Keratinocyte (primary cell): ENCODE measurements at regions not wholly inside any gene's neighbourhood (a gene's known extent, or its start where the extent isn't known, plus 50 kb on each side); places are given as distances from the start of the nearest gene placed in this dataset.

Source experiments
- DNase-seq: peaks from one replicate; pipeline ENCODE4 v3.0.0-alpha.2; 2011; ENCODE audit warnings: low read depth, missing footprints, low spot score
- FAIRE-seq: peaks from 2 replicates; lab custom pipeline; 2011; peaks lifted over from hg19 to GRCh38; lab: Jason Lieb, UNC
- H2AFZ ChIP-seq: 2 replicates; pipeline ENCODE4 v1.6.0; 2012; ENCODE audit warnings: low read length, control low read depth, inconsistent platforms; ENCODE audit not compliant: control insufficient read depth
- H3K27ac ChIP-seq: 2 replicates; pipeline ENCODE4 v1.5.1; 2011; ENCODE audit warnings: low read length; ENCODE audit not compliant: control insufficient read depth, insufficient read depth
- H3K27me3 ChIP-seq: 3 replicates; pipeline ENCODE4 v1.6.0; 2011; ENCODE audit warnings: low read length; ENCODE audit not compliant: control insufficient read depth, insufficient read depth; ENCODE audit errors: extremely low read depth
- H3K36me3 ChIP-seq, 2 experiments: 2 replicates in 1 of 2; 3 replicates in 1 of 2; pipeline ENCODE4 v1.5.1; 2011; ENCODE audit warnings: low read length in 2 of 2, mild to moderate bottlenecking in 1 of 2; ENCODE audit not compliant: control insufficient read depth in 2 of 2, insufficient read depth in 2 of 2; ENCODE audit errors: extremely low read depth in 1 of 2
- H3K4me1 ChIP-seq: 3 replicates; pipeline ENCODE4 v1.5.1; 2011; ENCODE audit warnings: low read length; ENCODE audit not compliant: control insufficient read depth, insufficient read depth; ENCODE audit errors: extremely low read depth
- H3K4me2 ChIP-seq: 3 replicates; pipeline ENCODE4 v1.6.0; 2011; ENCODE audit warnings: low read depth, low read length; ENCODE audit not compliant: control insufficient read depth, insufficient read depth; ENCODE audit errors: extremely low read depth
- H3K4me3 ChIP-seq, 3 experiments: fragments of 200-600 bp in 1 of 3; sonication (generic) in 1 of 3; 2 replicates in 2 of 3; 3 replicates in 1 of 3; pipeline ENCODE4 v1.5.1; 2011 to 2016; ENCODE audit warnings: low read length in 3 of 3, mild to moderate bottlenecking in 3 of 3, control low read depth in 2 of 3, inconsistent platforms in 1 of 3, low read depth in 1 of 3, mixed read lengths in 1 of 3, mixed run types in 1 of 3, moderate library complexity in 1 of 3; ENCODE audit not compliant: control insufficient read depth in 2 of 3, insufficient read depth in 2 of 3; ENCODE audit errors: extremely low read depth in 1 of 3
- H3K79me2 ChIP-seq: 2 replicates; pipeline ENCODE4 v1.6.0; 2012; ENCODE audit warnings: low read length; ENCODE audit not compliant: control insufficient read depth, insufficient read depth
- H3K9ac ChIP-seq: 3 replicates; pipeline ENCODE4 v1.6.0; 2011; ENCODE audit warnings: low read length; ENCODE audit not compliant: control insufficient read depth, insufficient read depth; ENCODE audit errors: extremely low read depth
- H3K9me1 ChIP-seq: 3 replicates; pipeline ENCODE4 v1.6.0; 2011; ENCODE audit warnings: low read length; ENCODE audit not compliant: control insufficient read depth, insufficient read depth; ENCODE audit errors: extremely low read depth
- H3K9me3 ChIP-seq: 2 replicates; pipeline ENCODE4 v1.5.1; 2012; ENCODE audit warnings: low read depth, low read length; ENCODE audit not compliant: control insufficient read depth
- H4K20me1 ChIP-seq: 3 replicates; pipeline ENCODE4 v1.6.0; 2011; ENCODE audit warnings: low read length; ENCODE audit not compliant: control insufficient read depth, insufficient read depth; ENCODE audit errors: extremely low read depth
- CTCF ChIP-seq, 3 experiments: IDR thresholded peaks in 1 of 3; conservative IDR thresholded peaks in 1 of 3; optimal IDR thresholded peaks in 1 of 3; 2 replicates in 2 of 3; 3 replicates in 1 of 3; pipeline versions ENCODE3 to v1.5.1; 2011; ENCODE audit warnings: low read length in 3 of 3, mild to moderate bottlenecking in 3 of 3, moderate library complexity in 2 of 3, control low read depth in 1 of 3, inconsistent platforms in 1 of 3; ENCODE audit not compliant: insufficient read depth in 2 of 3; ENCODE audit errors: extremely low read depth in 1 of 3
- EZH2 ChIP-seq: IDR thresholded peaks from one replicate; pipeline ENCODE4 v1.6.1; 2012; ENCODE audit warnings: inconsistent platforms, mild to moderate bottlenecking, low read length, moderate library complexity
- dilution Hi-C: fragments of 300-500 bp; cut with MboI; formaldehyde crosslinking; loops from one replicate; pipeline ENCODE4 v1.7.0; 2020; ENCODE audit warnings: low sequenced_read_pairs; ENCODE audit not compliant: extremely low pct_ligation_motif_present

GRCh38 chr11:11020219-11020726 lies 162.4 kb upstream of the ZBED5 start:
- DNase-seq: no peak
- H3K9me1 ChIP-seq: no peaks in the 10 kb centered on the region
- no peaks in the 10 kb centered on the region for H4K20me1 ChIP-seq
- peaks cover 3% of the 10 kb centered on the region for H3K4me1 ChIP-seq
- TF ChIP-seq CTCF (optimal IDR thresholded peaks at IDR 0.05 in 1 of 3, IDR thresholded peaks at IDR 0.05 in 1 of 3, conservative IDR thresholded peaks at IDR 0.05 in 1 of 3; ENCODE audit: extremely low read depth in 1 of 3, insufficient read depth in 2 of 3, low read length in 3 of 3): no peak
- TF ChIP-seq EZH2: no peak
- H3K79me2 ChIP-seq: no peaks in the 10 kb centered on the region
- FAIRE-seq: no peak
- H3K4me3 ChIP-seq: no peak overlapping the region
- dilution Hi-C loops: no loop called here
- no peak overlapping the region for H3K27ac ChIP-seq
- no peak overlapping the region for H3K4me2 ChIP-seq
- no peaks in the 10 kb centered on the region for H3K27me3 ChIP-seq
- H3K36me3 ChIP-seq: no peaks in the 10 kb centered on the region
- no peak overlapping the region for H3K9ac ChIP-seq
- H2AFZ ChIP-seq: no peak overlapping the region
- no peaks in the 10 kb centered on the region for H3K9me3 ChIP-seq

DNA sequence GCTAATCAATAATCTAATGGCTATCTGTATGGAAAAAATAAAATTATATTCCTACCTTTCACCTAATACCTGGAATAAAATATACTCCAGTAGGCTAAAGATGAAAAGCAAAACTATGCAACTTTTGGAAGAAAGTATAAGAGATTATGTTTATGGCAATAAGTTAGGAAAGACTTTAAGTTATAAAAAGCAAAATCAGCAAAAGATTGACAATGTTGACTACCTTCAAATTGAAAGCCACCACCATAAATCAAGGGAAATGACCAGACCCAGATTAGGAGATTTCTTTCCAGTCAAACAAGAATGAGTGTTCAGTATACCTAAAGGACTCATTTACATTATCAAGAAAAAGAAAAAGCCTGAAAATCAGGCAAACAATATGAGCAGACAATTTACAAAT lies 159.1 kb upstream of the ZBED5 start:
- Histone ChIP-seq H3K4me2 (no peak overlapping the region), H3K79me2 (no peaks in the 10 kb centered on the region), H3K9ac (no peak overlapping the region), H3K9me1 (no peaks in the 10 kb centered on the region), H3K36me3 (no peaks in the 10 kb centered on the region), H3K9me3 (no peaks in the 10 kb centered on the region), H3K27me3 (no peaks in the 10 kb centered on the region), H4K20me1 (no peaks in the 10 kb centered on the region), H3K4me1 (no peaks in the 10 kb centered on the region), H3K27ac (no peak overlapping the region), H3K4me3 (no peak overlapping the region), H2AFZ (no peak overlapping the region)
- dilution Hi-C loops: no loop called here
- DNase-seq: no peak
- no peak for TF ChIP-seq CTCF (optimal IDR thresholded peaks at IDR 0.05 in 1 of 3, IDR thresholded peaks at IDR 0.05 in 1 of 3, conservative IDR thresholded peaks at IDR 0.05 in 1 of 3; ENCODE audit: extremely low read depth in 1 of 3, insufficient read depth in 2 of 3, low read length in 3 of 3)
- TF ChIP-seq EZH2: no peak
- no peak for FAIRE-seq
